K562 (cell line): ENCODE measurements at regions not wholly inside any gene's neighbourhood (a gene's known extent, or its start where the extent isn't known, plus 50 kb on each side); places are given as distances from the start of the nearest gene placed in this dataset.
A peak's percentile ranks its signal among the peaks of the same experiment; 100 is the strongest.

Experiments
- ATAC-seq: fragments of 200-7000 bp; cut with Tn5 transposase; 3 replicates; pipeline ENCODE4 v1.9.1; 2020; ENCODE audit warnings: moderate library complexity
- BruUV-seq: library from RNA; stranded (reverse); fragments of 400-500 nt; replicated peaks from 2 replicates; lab custom pipeline; 2021; lab: Mats Ljungman, UMichigan
- CTCF ChIA-PET: fragments of 300-600 bp; formaldehyde crosslinking; extraction: SDS; loops from one replicate; lab custom pipeline; 2021; ENCODE audit warnings: low intra/inter-chr PET ratio; lab: Yijun Ruan, JAX
- POLR2A ChIA-PET: fragments of 300-600, 350-650 bp; sonication (Branson Sonifier 250); formaldehyde crosslinking; extraction: SDS; loops from one replicate; lab custom pipeline; 2021; ENCODE audit warnings: antibody characterized with exemption, inconsistent platforms; lab: Yijun Ruan, JAX
- DNase-seq, 4 experiments: peaks; one replicate each; pipeline versions ENCODE4 v3.0.0 to v3.0.0-alpha.2; 2011 to 2018; ENCODE audit warnings: low spot score in 3 of 4, mixed read lengths in 3 of 4; ENCODE audit errors: extremely low read depth in 1 of 4
- FAIRE-seq: peaks from 2 replicates; lab custom pipeline; 2011; peaks lifted over from hg19 to GRCh38; lab: Jason Lieb, UNC
- H2AFZ ChIP-seq: 2 replicates; pipeline ENCODE4 v1.6.0; 2011; ENCODE audit warnings: low read depth, low read length, control low read depth, inconsistent platforms
- H3K27ac ChIP-seq: fragments of 200-600 bp; 3 replicates; pipeline ENCODE4 v1.8.0; 2011; ENCODE audit warnings: low read depth, mild to moderate bottlenecking, control low read depth, inconsistent platforms, low read length, moderate library complexity, mixed read lengths; ENCODE audit errors: extremely low read depth
- H3K27me3 ChIP-seq, 2 experiments: fragments of 300-600 bp in 1 of 2; 2 replicates in 1 of 2; 3 replicates in 1 of 2; pipeline versions ENCODE4 v1.6.0 to v1.8.0; 2011; ENCODE audit warnings: inconsistent platforms in 2 of 2, low read length in 2 of 2, mild to moderate bottlenecking in 1 of 2, mixed read lengths in 1 of 2, moderate library complexity in 1 of 2; ENCODE audit not compliant: control insufficient read depth in 2 of 2, insufficient read depth in 2 of 2
- H3K36me3 ChIP-seq: fragments of 300-600 bp; 3 replicates; pipeline ENCODE4 v1.8.0; 2011; ENCODE audit warnings: mild to moderate bottlenecking, low read length, inconsistent platforms; ENCODE audit not compliant: control insufficient read depth, insufficient read depth
- H3K4me1 ChIP-seq, 2 experiments: fragments of 200-600 bp in 1 of 2; replicated peaks in 1 of 2; 2 replicates in 1 of 2; 3 replicates in 1 of 2; pipeline versions ENCODE4 v1.5.1 to v1.8.0; 2011; ENCODE audit warnings: inconsistent platforms in 2 of 2, low read length in 2 of 2, mild to moderate bottlenecking in 1 of 2, mixed read lengths in 1 of 2, moderate library complexity in 1 of 2; ENCODE audit not compliant: control insufficient read depth in 2 of 2, insufficient read depth in 2 of 2
- H3K4me2 ChIP-seq: 2 replicates; pipeline ENCODE4 v1.6.1; 2011; ENCODE audit warnings: low read length, control low read depth, inconsistent platforms, mixed read lengths; ENCODE audit not compliant: insufficient read depth
- H3K4me3 ChIP-seq: fragments of 200-600 bp; sonication (generic), shearing (Covaris generic); 2 replicates; pipeline ENCODE4 v1.5.1; 2016; ENCODE audit warnings: control low read depth, inconsistent platforms
- H3K79me2 ChIP-seq: fragments of 200-600 bp; 3 replicates; pipeline ENCODE4 v1.8.0; 2011; ENCODE audit warnings: low read length, inconsistent platforms; ENCODE audit not compliant: control insufficient read depth, insufficient read depth
- H3K9ac ChIP-seq, 2 experiments: 2 replicates each; pipeline versions ENCODE4 v1.6.0 to v1.6.1; 2011; ENCODE audit warnings: low read depth in 2 of 2, low read length in 2 of 2, control low read depth in 1 of 2, inconsistent platforms in 1 of 2, mild to moderate bottlenecking in 1 of 2, mixed read lengths in 1 of 2; ENCODE audit not compliant: insufficient read depth in 1 of 2
- H3K9me1 ChIP-seq: one replicate; pipeline ENCODE4 v1.6.0; 2011; ENCODE audit warnings: inconsistent platforms, mild to moderate bottlenecking, low read length, moderate library complexity; ENCODE audit not compliant: control insufficient read depth, insufficient read depth
- H3K9me3 ChIP-seq: replicated peaks from 2 replicates; pipeline ENCODE4 v1.5.1; 2011; ENCODE audit warnings: low read depth, low read length, inconsistent platforms; ENCODE audit not compliant: control insufficient read depth, insufficient read depth
- H4K20me1 ChIP-seq: replicated peaks from 2 replicates; pipeline ENCODE4 v1.6.1; 2011; ENCODE audit warnings: low read length, inconsistent platforms, mixed read lengths; ENCODE audit not compliant: control insufficient read depth, insufficient read depth
- ATF1 ChIP-seq, 2 experiments: fragments of 450-650 bp in 1 of 2; IDR thresholded peaks; 2 replicates each; pipeline ENCODE4 v1.6.1; 2016; ENCODE audit warnings: missing compliant biosample characterization in 1 of 2, missing genetic modification characterization in 1 of 2
- ATF7 ChIP-seq: fragments of 450-650 bp; IDR thresholded peaks from 2 replicates; pipeline ENCODE4 v1.7.1; 2014; ENCODE audit warnings: mild to moderate bottlenecking, moderate library complexity
- CSDE1 ChIP-seq, 2 experiments: fragments of 450-650 bp; IDR thresholded peaks; 2 replicates each; pipeline ENCODE4 v1.6.1; 2016; ENCODE audit warnings: mild to moderate bottlenecking in 1 of 2
- EWSR1 ChIP-seq: fragments of 450-650 bp; IDR thresholded peaks from 2 replicates; pipeline ENCODE4 v1.6.1; 2018; ENCODE audit warnings: borderline replicate concordance, mild to moderate bottlenecking, low read depth, moderate library complexity; ENCODE audit not compliant: partially characterized antibody
- HDAC1 ChIP-seq, 2 experiments: fragments of 450-650 bp; IDR thresholded peaks; 2 replicates each; pipeline ENCODE4 v1.6.1; 2016 to 2017; ENCODE audit warnings: inconsistent platforms in 1 of 2, mild to moderate bottlenecking in 1 of 2, moderate library complexity in 1 of 2
- KHSRP ChIP-seq: fragments of 450-650 bp; IDR thresholded peaks from 2 replicates; pipeline ENCODE4 v1.6.1; 2017
- MBD2 ChIP-seq: sonication (generic); IDR thresholded peaks from 2 replicates; pipeline ENCODE4 v1.6.1; 2016; ENCODE audit warnings: low read depth, borderline replicate concordance
- MEIS2 ChIP-seq: fragments of 450-650 bp; IDR thresholded peaks from 2 replicates; pipeline ENCODE4 v1.6.1; 2014; ENCODE audit warnings: mild to moderate bottlenecking; ENCODE audit not compliant: partially characterized antibody
- MYNN ChIP-seq, 2 experiments: sonication (generic); formaldehyde crosslinking in 1 of 2; IDR thresholded peaks; 2 replicates each; pipeline versions ENCODE4 v1.5.0 to v1.6.1; 2016 to 2020; ENCODE audit warnings: antibody characterized with exemption in 1 of 2, missing genetic modification reagents in 1 of 2
- NKRF ChIP-seq: fragments of 450-650 bp; IDR thresholded peaks from 2 replicates; pipeline ENCODE4 v1.6.1; 2016; ENCODE audit warnings: borderline replicate concordance
- RFX1 ChIP-seq: fragments of 450-650 bp; IDR thresholded peaks from 2 replicates; pipeline ENCODE4 v1.6.1; 2016; ENCODE audit warnings: mild to moderate bottlenecking, moderate library complexity
- SETDB1 ChIP-seq: IDR thresholded peaks from one replicate; pipeline ENCODE4 v1.6.1; 2012; ENCODE audit warnings: low read length, control low read depth, inconsistent platforms
- TAF7 ChIP-seq: fragments of 450-650 bp; IDR thresholded peaks from 2 replicates; pipeline ENCODE4 v1.6.1; 2016; ENCODE audit warnings: missing genetic modification characterization, missing compliant biosample characterization
- TBP ChIP-seq: optimal IDR thresholded peaks from 2 replicates; pipeline ENCODE3; 2011; ENCODE audit warnings: low read depth, low read length, improper control_type of control experiment
- TEAD2 ChIP-seq: fragments of 450-650 bp; IDR thresholded peaks from 2 replicates; pipeline ENCODE4 v1.6.1; 2016; ENCODE audit warnings: missing genetic modification characterization, control low read depth, missing compliant biosample characterization
- VEZF1 ChIP-seq: fragments of 200-800 bp; sonication (Bioruptor generic); IDR thresholded peaks from 2 replicates; pipeline ENCODE4 v1.6.1; 2017; ENCODE audit warnings: missing genetic modification characterization, missing compliant biosample characterization
- ZBTB43 ChIP-seq: sonication (generic); formaldehyde crosslinking; IDR thresholded peaks from 2 replicates; pipeline ENCODE4 v1.8.0; 2023; ENCODE audit warnings: mild to moderate bottlenecking, missing genetic modification reagents
- ZNF436 ChIP-seq: fragments of 250-450, 450-650 bp; sonication (Bioruptor Pico); formaldehyde crosslinking; IDR thresholded peaks from 2 replicates; pipeline ENCODE4 v1.7.0; 2020; ENCODE audit warnings: mild to moderate bottlenecking
- ZNF668 ChIP-seq: fragments of 250-450 bp; sonication (Bioruptor Pico); IDR thresholded peaks from 2 replicates; pipeline ENCODE4 v1.8.0; 2022; ENCODE audit warnings: mild to moderate bottlenecking, inconsistent platforms
- WGBS: fragments of 100-300 bp; shearing (Covaris generic); methylation state at CpG from one replicate; pipeline ENCODE4 v1.1.6; 2016; ENCODE audit warnings: low coverage, mixed read lengths; ENCODE audit not compliant: insufficient coverage; ENCODE audit errors: missing lambda C conversion rate; 5-methylcytosine and 5-hydroxymethylcytosine counted together
- in situ Hi-C: fragments of 300-500 bp; cut with MboI; formaldehyde crosslinking; loops from 4 replicates; pipeline ENCODE4 v1.15.0; 2018; ENCODE audit warnings: inconsistent platforms, mixed read lengths
- intact Hi-C: fragments of 100-400 bp; cut with micrococcal nuclease; formaldehyde crosslinking; loops from 2 replicates; pipeline ENCODE4 v1.14.2; 2022

- WGBS = 14% methylated on average over 15 of the region's 16 CpGs
- in situ Hi-C loops (no loop called here), intact Hi-C loops (no loop called here)
- peaks cover 23 to 31% of the 10 kb centered on the region in 2 experiments for H3K27me3 ChIP-seq
- H3K9me1 ChIP-seq = no peaks in the 10 kb centered on the region
- DNase-seq (no peak), FAIRE-seq (no peak), ATAC-seq (peak; percentile 45; the same call in 2 of the 3 replicates)
- H3K27ac ChIP-seq = no peak overlapping the region
- H4K20me1 ChIP-seq = no peaks in the 10 kb centered on the region
- ChIA-PET CTCF (interaction anchor here (0.6 kb wide), 1 partner anchor 320 kb away, joined by 3 read pairs; no protein-coding TSS in a partner anchor), POLR2A (no interaction called here)
- no peaks in the 10 kb centered on the region; a peak in 1 of 5 replicates for H3K4me1 ChIP-seq
- H3K9ac ChIP-seq = no peak overlapping the region
- H3K36me3 ChIP-seq = no peaks in the 10 kb centered on the region
- no peaks in the 10 kb centered on the region for H3K9me3 ChIP-seq
- no peak overlapping the region for H3K4me2 ChIP-seq
- peak overlapping the region; percentile 38; the same call in 1 of the 2 replicates for H2AFZ ChIP-seq
- no peak overlapping the region for H3K4me3 ChIP-seq
- no peaks in the 10 kb centered on the region for H3K79me2 ChIP-seq
- no TSS peak for BruUV-seq
- TF ChIP-seq MEIS2 (peak; percentile 12), TEAD2 (tag) (no peak), ZBTB43 (no peak), ZNF668 (CRISPR knock-in tag) (no peak), MBD2 (no peak), KHSRP (no peak), ATF7 (0 out of 2 replicates have a peak, but pooled peaks have one; percentile 18), RFX1 (peak; percentile 35), TAF7 (tag) (no peak), TBP (no peak), MYNN (IDR thresholded peaks at IDR 0.05) (peak; percentile 85; the same call in 1 of the 2 replicates), MYNN (CRISPR knock-in tag; IDR thresholded peaks at IDR 0.05) (no peak), ZNF436 (CRISPR knock-in tag) (no peak), VEZF1 (CRISPR knock-in tag) (peak; percentile 27; the same call in 1 of the 2 replicates), CSDE1 (IDR thresholded peaks at IDR 0.05) (no peak), ATF1 (CRISPR knock-in tag; IDR thresholded peaks at IDR 0.05) (no peak), ATF1 (tag; IDR thresholded peaks at IDR 0.05) (peak; percentile 26; the same call in 1 of the 2 replicates), SETDB1 (no peak), EWSR1 (no peak), HDAC1 (IDR thresholded peaks at IDR 0.05) (no peak), NKRF (no peak)
Observed at GRCh38 chr7:25752967-25753791, 398.8 kb upstream of the NFE2L3 start.
